Fibroblast of skin of left biceps (primary cell): ENCODE measurements at regions not wholly inside any gene's neighbourhood (a gene's known extent, or its start where the extent isn't known, plus 50 kb on each side); places are given as distances from the start of the nearest gene placed in this dataset.
"Not testable (repeated sequence)": the region's sequence is repeated elsewhere in the genome, so short reads cannot be mapped to it uniquely, and the experiment has no call there.

Source experiments
- DNase-seq, 2 experiments: peaks; one replicate each; pipeline ENCODE4 v3.0.0-alpha.2; 2013; ENCODE audit warnings: low read depth in 2 of 2

GRCh38 chr10:45056806-45057205 lies 56.1 kb downstream of the ZNF22 start:
- DNase-seq, result not testable (repeated sequence)

DNA sequence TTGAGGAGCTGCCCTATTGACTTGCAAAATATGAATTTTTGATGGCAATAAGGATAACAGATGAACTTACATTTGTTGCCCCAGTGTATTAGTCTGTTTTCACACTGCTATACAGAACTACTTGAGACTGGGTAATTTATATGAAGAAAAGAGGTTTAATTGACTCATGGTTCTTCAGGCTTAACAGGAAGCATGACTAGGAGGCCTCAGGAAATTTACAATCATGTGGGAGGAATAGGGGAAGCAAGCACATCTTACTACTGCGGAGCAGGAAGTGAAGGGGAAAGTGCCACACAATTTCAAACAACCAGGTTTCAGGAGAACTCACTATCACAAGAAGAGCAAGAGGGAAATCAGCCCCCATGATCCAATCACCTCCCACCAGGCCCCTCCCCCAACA lies 57.9 kb downstream of the ZNF22 start:
- no peak for DNase-seq

DNA sequence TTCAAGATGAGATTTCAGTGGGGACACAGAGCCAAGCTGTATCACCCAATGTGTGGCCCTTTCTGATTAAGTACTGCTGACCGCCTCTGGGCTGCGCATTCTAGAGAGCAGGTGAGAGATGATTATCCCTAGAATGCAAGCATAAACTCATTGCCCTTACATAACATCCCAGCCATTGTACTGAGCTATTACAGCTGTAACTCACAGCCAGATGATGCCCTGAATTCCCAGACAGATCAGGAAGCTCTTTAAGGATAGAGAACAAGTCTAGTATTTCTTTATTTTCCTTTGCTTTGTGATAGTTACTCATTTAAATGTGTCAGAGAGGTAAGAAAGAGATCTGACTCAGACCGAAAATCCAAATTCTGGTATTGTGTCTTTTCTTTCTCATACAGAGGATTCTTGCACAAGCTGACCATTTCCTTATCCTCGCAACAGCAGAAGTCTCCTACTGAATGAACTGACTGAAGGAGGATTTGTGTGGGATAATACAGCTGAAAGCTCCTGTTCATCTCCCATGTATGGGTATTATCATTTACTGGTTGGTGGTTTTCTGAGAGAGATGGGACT lies 58.4 kb downstream of the ZNF22 start:
- DNase-seq, result no peak

DNA sequence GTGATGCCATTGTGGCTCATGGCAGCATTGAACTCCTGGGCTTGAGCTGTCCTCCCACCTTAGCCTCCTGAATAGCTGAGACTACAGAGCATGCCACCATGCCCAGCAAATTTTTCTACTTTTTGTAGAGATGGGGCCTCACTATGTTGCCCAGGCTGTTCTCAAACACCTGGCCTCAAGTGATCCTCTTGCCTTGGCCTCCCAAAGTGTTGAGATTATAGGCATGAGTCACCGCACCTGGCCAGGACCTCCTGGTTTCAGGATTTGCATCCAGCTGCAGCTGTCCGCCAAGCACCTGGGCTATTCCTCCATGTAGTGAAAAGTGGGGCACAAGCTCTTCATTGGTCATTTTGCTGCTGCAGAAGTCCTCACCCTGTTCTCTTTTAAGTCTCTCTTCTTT lies 58.9 kb downstream of the ZNF22 start:
- no peak for DNase-seq

- no peak for DNase-seq
These were observed 61.3 kb downstream of the ZNF22 start for GRCh38 chr10:45061982-45062381.

DNA sequence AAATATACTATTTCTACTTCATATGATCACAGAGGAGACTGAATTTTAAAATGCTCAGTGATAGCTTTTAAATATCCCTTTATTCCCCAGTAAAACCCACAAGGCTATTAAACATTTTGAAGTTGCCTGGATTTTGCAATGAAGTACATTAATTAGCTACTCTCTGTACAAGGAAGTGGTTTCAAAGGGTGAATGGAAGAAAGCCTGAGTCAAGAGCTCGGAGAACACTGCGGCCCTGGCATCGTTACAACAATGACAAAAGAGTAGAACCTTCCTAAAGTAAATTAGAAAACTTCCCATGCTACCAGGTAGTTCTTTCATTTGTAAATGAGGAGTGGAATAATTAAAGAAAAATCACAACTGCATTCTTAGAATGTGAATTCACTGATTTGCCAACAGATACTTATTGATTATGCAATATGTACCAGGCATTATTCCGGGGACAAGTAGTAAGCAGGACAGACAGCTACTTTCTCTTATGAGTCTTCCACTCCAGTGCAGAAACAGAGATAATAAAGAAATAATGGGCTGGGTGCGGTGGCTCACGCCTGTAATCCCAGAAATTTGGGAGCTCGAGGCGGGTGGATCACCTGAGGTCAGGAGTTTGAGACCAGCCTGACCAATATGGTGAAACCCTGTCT lies 63.0 kb downstream of the ZNF22 start:
- no peak for DNase-seq

- DNase-seq, result no peak
These were observed 64.3 kb downstream of the ZNF22 start for GRCh38 chr10:45064998-45065397.

GRCh38 chr10:45071043-45071813 lies 70.5 kb downstream of the ZNF22 start:
- no peak for DNase-seq

DNA sequence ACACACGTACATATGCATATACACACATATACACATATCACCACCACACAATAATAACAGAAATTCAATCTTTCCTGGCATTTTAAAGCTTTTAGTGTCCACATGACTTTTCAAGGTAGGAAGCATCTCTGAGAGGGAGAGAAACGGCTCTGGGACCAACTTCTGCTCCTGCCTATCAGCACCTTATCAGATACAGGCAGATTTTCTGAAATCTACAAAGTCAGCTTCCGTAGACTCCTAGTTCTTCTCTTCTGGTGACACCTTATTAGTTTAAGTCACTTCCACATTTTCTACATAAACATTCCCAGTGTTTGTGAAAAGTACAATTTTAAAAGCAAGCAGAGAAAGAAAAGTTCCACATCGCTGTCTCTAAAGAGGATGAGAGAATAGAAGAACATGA lies 74.5 kb downstream of the ZNF22 start:
- no peak for DNase-seq

- no peak for DNase-seq
These were observed 75.2 kb downstream of the ZNF22 start for GRCh38 chr10:45075826-45076380.

- DNase-seq, result no peak
These were observed 76.2 kb downstream of the ZNF22 start for GRCh38 chr10:45076891-45077290.

GRCh38 chr10:45080331-45080730 lies 79.6 kb downstream of the ZNF22 start:
- no peak for DNase-seq

DNA sequence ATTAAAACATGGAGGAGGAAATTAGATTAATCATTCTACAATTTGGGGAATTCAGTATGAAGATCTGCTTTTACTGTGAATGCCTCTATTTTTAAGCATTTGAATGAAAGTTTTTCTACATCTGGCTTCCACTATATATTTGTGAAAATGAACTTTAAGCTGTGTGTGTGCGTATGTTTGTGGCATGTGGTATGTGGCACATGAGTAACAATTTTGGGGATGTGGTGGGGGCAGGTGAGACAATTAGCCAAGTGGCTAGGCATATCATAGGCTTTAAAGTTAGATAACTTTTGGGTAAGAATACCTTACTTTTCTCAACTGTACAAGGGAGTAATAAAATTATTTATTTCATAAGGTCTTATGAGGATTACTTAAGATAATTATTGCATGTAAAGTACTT lies 81.5 kb downstream of the ZNF22 start:
- no peak for DNase-seq

DNA sequence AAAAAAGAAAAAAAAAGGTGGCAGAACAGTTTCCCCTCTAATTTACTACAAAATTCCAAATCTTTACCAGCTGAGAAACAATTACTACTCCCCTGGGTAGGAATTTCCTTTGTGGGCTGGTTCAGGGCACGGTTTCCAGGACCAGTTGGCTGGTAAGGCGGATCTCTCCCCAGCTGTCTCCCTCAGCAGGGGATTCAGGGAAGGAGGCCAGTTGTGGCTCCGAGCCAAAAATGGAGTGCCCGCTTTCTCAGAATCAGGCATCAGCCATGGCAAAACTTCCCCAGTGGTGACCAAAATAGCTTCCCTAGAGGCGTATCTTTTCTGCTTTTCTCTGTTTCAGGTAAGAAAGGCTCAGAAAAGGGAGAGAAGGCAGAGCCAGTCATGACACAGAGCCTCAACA lies 91.2 kb downstream of the ZNF22 start:
- no peak for DNase-seq

DNA sequence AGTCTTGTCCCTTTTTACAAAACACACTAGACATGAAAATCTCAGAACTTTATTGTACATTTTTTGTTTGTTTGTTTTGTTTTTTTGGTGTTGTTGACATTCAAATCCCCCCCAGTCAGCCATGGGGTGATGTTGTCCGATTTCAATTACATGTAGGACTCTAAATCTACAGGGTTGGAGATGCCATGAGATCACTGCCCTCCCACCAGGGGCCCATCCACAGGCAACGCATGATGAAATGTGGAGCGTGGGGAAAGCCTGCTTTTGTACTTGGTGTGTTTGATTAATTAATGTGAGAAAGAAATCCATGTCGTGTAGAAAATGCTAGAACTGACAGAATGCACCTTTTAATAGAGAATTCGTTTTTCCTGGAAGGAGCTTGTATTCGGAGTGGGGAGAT lies 93.2 kb downstream of the ZNF22 start:
- DNase-seq, result no peak

DNA sequence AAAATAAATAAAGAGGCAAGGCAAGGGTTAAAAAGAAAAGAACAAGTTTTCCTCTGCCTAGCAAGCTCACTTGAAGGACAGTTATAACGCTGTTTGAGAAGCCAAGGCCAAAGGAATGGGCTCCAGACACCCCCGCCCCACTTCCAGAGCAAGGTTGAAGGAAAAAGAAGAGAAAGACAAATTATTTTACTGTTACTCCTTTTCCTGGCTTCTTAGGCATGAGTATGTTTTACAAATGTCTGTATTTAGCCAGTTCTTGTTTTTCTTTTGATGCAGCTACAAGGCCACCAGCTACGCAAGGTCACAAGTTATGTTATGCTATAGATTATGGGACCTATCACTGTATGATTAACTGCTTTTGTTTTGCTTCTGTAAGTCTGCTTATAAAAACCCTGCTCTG lies 94.6 kb downstream of the ZNF22 start:
- DNase-seq, result no peak

DNA sequence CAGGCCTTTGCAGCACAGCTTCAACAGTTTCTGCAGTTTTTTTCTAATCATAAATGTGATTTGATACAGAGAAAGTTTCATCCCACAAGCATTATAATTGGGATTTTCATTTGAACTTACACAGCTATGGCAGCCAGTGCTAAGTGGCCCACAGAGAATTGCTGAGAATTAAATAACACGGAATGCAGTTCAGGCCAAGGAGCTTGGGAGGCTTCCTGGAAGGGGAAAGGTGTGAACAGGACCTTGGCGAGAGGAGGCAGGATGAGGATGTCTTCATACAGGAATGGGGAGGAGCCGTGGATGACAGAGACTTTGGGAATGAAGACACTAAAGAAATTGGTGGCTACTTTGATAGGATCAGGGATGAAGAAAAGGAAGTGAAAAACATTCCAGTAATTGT lies 95.3 kb downstream of the ZNF22 start:
- no peak for DNase-seq

- DNase-seq, result no peak
These were observed 99.7 kb downstream of the ZNF22 start for GRCh38 chr10:45100429-45100828.

DNA sequence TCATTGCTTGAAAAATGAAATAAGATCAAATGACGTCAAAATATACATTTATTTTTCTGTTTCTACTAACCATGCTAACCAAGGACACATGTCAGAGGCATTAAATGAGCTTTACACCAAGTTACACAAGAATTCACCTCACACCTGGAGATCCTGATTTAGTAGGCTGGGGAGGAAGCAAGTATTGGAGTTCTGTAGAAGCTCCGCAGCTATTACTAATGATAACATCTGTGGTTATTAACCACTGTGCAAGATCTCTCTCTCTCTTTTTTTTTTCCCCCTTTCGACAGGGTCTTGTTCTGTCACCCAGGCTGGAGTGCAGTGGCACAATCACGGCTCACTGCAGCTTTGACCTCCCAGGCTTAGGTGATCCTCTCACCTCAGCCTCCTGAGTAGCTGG lies 104.0 kb downstream of the ZNF22 start:
- DNase-seq, result no peak

GRCh38 chr10:45105309-45105708 lies 104.6 kb downstream of the ZNF22 start:
- DNase-seq, result not testable (repeated sequence)

GRCh38 chr10:45106236-45106856 lies 105.6 kb downstream of the ZNF22 start:
- DNase-seq, result no peak

DNA sequence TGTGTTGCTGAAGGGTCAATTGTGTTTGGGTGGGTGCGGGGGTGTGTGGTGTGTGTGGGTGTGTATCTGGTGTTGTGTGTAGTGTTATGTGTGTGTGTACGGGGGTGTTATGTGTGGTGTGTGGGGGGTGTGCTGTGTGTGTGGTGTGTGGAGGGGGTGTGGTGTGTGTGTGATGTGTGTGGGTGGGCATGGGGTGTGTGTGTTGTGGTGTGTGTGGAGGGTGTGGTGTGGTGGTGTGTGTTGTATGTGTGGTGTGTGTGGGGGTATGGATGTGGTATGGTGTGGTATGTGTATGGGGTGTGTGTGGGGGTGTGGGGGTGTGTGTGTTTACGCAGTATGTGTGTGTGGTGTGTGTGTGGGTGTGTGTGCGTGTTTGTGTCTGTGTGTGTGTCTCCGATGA lies 110.8 kb downstream of the ZNF22 start:
- DNase-seq, result no peak

DNA sequence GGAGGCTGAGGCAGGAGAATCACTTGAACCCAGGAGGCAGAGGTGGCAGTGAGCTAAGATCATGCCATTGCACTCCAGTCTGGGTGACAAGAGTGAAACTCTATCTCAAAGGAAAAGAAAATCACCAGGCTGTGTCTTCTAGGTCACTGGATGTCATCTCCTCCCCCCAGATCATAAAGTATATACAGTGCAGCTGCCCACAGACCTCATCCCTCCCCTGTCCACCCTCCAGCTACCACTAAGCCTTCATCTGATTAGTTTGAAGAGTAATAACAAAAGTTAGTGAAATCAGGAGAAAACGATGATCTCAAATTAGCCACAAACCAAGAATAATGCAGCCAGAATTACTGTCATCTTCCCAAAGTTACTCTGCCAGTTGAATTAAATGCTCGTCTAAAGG lies 117.2 kb downstream of the ZNF22 start:
- DNase-seq, result not testable (repeated sequence)
